ENCODE measurements at regions not wholly inside any gene's neighbourhood (a gene's known extent, or its start where the extent isn't known, plus 50 kb on each side); places are given as distances from the start of the nearest gene placed in this dataset.

- no peaks in the 10 kb centered on the region for H3K4me1 Mint-ChIP-seq
- H3K79me2 ChIP-seq (replicated peaks; ENCODE audit: insufficient read depth), result no peaks in the 10 kb centered on the region
- no peaks in the 10 kb centered on the region for H3K27me3 ChIP-seq (ENCODE audit: insufficient read depth)
- TF ChIP-seq, protein P1, sequence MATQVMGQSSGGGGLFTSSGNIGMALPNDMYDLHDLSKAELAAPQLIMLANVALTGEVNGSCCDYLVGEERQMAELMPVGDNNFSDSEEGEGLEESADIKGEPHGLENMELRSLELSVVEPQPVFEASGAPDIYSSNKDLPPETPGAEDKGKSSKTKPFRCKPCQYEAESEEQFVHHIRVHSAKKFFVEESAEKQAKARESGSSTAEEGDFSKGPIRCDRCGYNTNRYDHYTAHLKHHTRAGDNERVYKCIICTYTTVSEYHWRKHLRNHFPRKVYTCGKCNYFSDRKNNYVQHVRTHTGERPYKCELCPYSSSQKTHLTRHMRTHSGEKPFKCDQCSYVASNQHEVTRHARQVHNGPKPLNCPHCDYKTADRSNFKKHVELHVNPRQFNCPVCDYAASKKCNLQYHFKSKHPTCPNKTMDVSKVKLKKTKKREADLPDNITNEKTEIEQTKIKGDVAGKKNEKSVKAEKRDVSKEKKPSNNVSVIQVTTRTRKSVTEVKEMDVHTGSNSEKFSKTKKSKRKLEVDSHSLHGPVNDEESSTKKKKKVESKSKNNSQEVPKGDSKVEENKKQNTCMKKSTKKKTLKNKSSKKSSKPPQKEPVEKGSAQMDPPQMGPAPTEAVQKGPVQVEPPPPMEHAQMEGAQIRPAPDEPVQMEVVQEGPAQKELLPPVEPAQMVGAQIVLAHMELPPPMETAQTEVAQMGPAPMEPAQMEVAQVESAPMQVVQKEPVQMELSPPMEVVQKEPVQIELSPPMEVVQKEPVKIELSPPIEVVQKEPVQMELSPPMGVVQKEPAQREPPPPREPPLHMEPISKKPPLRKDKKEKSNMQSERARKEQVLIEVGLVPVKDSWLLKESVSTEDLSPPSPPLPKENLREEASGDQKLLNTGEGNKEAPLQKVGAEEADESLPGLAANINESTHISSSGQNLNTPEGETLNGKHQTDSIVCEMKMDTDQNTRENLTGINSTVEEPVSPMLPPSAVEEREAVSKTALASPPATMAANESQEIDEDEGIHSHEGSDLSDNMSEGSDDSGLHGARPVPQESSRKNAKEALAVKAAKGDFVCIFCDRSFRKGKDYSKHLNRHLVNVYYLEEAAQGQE (IDR thresholded peaks at IDR 0.05; ENCODE audit: unreplicated experiment), result no peak
- TF ChIP-seq POLR2AphosphoS5 (IDR thresholded peaks at IDR 0.05; ENCODE audit: low read depth) (no peak), ZNF114 (CRISPR knock-in tag; IDR thresholded peaks at IDR 0.05) (no peak), CTCF (conservative IDR thresholded peaks at IDR 0.05; ENCODE audit: low read depth in 2 of 2) (no peak), EZH2 (IDR thresholded peaks at IDR 0.05; ENCODE audit: low read depth, unreplicated experiment) (no peak), NANOG (IDR thresholded peaks at IDR 0.05; ENCODE audit: borderline replicate concordance) (no peak), EZH2phosphoT487 (IDR thresholded peaks at IDR 0.05; ENCODE audit: unreplicated experiment) (no peak), JUNB (IDR thresholded peaks at IDR 0.05; ENCODE audit: unreplicated experiment) (no peak), STAT1 (IDR thresholded peaks at IDR 0.05; ENCODE audit: unreplicated experiment) (no peak), CREB1 (CRISPR knock-in tag; IDR thresholded peaks at IDR 0.05; ENCODE audit: low read depth) (no peak), ZNF331 (CRISPR knock-in tag; IDR thresholded peaks at IDR 0.05; ENCODE audit: low read depth) (no peak), ZNF462 (CRISPR knock-in tag; IDR thresholded peaks at IDR 0.05) (no peak)
- TF ChIP-seq, protein P2, sequence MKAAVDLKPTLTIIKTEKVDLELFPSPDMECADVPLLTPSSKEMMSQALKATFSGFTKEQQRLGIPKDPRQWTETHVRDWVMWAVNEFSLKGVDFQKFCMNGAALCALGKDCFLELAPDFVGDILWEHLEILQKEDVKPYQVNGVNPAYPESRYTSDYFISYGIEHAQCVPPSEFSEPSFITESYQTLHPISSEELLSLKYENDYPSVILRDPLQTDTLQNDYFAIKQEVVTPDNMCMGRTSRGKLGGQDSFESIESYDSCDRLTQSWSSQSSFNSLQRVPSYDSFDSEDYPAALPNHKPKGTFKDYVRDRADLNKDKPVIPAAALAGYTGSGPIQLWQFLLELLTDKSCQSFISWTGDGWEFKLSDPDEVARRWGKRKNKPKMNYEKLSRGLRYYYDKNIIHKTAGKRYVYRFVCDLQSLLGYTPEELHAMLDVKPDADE (IDR thresholded peaks at IDR 0.05), result no peak
- H3K27ac Mint-ChIP-seq, result no peak overlapping the region
- no peak overlapping the region for H2AFZ ChIP-seq
- no peaks in the 10 kb centered on the region for H3F3A ChIP-seq (replicated peaks; ENCODE audit: low read depth)
- H3K4me1 ChIP-seq (ENCODE audit: insufficient read depth), result no peaks in the 10 kb centered on the region
- no peak overlapping the region for H3K4me2 ChIP-seq
- peaks cover 88% of the 10 kb centered on the region for H3K9me3 Mint-ChIP-seq
- H3K4me3 ChIP-seq, result no peak overlapping the region
- no peak for DNase-seq (ENCODE audit: low spot score)
- H3K36me3 ChIP-seq (ENCODE audit: insufficient read depth), result no peaks in the 10 kb centered on the region
- no peak for ATAC-seq
- no peaks in the 10 kb centered on the region for H4K20me1 ChIP-seq (replicated peaks; ENCODE audit: insufficient read depth)
- H3K9me2 ChIP-seq (ENCODE audit: insufficient read depth), result no peaks in the 10 kb centered on the region
- no peak overlapping the region for H3K4me3 Mint-ChIP-seq
- H3K27me3 Mint-ChIP-seq (ENCODE audit: insufficient read depth, low read depth, poor library complexity), result peaks cover 3% of the 10 kb centered on the region
- H3K36me3 Mint-ChIP-seq (ENCODE audit: low read depth), result peaks cover 28% of the 10 kb centered on the region
- no peak overlapping the region for H3K27ac ChIP-seq (ENCODE audit: low read depth)
These were observed 206.2 kb downstream of the CRLF2 start for GRCh38 chrX:1006156-1006730.

Measured in GM23338 (cell line).